NCI-H82 treated with DMSO at 0.1 percent for 48 hours (cell line): ENCODE measurements at regions not wholly inside any gene's neighbourhood (a gene's known extent, or its start where the extent isn't known, plus 50 kb on each side); places are given as distances from the start of the nearest gene placed in this dataset.
"Not testable (repeated sequence)": the region's sequence is repeated elsewhere in the genome, so short reads cannot be mapped to it uniquely, and the experiment has no call there.

Experiments
- DNase-seq: peaks from one replicate; lab custom pipeline; 2025; ENCODE audit not compliant: unreplicated experiment; lab: John Stamatoyannopoulos, UW

DNA sequence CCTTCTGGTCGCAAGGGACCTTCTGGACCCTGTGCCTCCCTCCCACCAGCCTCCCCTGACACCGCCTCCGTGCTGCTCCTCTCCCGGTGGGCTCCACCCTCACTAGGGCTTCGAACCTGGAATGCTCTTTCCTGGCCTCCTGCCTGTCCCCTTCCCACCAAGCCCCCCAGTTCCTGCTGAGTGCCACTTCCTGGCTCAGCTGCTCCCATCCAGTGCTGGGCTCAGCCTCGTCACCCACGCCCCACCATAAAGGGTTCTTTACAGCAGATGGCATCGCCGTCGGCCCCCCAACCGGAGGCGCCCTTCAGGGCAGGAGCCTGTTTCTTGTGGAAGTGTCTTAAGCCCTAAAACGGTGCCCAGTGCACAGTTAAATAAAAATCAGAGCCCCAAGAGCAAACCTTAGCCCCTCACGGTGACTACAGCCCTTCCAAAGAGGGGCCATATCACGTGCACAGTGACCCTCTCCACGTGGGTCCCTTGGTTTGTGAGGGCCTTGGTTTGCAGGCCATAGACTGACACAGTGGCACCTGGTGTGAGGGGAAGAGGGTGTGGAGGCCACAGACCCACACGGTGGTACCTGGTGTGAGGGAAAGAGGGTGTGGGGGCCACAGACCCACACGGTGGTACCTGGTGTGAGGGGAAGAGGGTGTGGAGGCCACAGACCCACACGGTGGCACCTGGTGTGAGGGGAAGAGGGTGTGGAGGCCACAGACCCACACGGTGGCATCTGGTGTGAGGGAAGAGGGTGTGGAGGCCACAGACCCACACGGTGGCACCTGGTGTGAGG is 111.4 kb downstream of the METRNL start:
- no peak for DNase-seq

DNA sequence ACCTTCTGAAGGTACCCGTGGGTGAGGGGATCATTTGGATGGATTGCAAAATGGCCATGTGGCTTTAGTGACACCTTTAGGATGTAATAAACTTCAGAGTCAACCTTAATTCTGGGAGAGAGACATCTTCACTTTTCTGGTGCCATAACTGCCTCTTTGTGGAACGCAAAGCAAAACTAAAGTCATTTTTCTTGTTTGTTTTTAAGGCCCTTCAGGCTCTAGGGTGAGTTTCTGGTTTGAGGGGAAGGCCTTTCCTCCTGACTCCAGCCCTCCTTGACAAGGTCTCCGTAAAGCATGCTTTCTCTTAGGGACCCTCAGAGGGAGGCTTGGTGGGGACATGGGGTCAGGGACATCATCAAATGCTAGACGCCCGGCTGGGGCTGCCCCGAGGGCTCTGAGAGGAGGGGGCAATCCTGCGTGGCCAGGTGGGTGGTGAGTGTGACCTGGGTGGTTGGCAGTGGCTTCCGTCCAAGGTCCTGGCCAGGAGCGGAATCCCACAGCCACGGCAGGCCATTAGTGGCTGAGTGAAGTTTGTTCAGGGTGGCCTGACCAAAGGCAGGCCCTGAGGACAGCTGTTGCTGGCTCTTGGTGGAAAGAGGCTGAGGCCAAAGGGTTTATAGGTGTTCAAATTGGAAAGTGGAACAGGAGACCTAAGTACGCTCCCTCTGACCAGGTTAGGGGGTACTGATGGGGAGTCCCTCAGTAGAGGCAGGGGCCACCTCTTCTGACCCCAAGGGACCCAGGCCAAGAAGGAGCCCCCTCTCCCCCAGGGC is 112.2 kb downstream of the METRNL start:
- DNase-seq = no peak

DNA sequence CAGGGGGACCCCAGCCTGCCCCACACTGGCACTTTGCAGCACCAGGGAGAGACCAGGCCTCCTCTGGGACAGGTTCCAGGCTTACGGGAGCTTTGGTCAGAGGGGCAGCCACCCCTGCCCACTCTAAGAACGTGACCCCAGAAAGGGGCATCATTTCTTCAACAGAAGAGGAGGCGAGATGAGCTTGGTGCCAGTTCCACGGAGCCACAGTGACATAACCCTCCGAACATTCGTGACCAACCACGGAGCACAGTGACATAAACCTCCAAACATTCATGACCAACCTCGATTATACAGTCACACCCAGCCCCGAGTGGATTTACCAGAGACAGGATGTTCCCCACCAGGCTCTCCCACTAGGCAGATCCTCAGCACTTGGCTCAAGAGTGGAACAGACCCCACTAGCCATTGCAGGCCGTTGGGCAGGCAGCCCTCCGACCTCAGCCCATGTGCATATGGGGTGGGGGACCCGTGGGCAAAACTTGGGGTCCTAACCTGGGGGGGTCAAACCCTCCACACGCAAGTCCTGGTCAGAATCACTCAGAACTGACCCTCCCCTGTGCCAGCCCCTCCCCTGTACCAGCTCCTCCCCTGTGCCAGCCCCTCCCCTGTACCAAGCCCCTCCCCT is 112.9 kb downstream of the METRNL start:
- DNase-seq = no peak

- DNase-seq = not testable (repeated sequence)
Observed at GRCh38 chr17:83192789-83193335, 113.5 kb downstream of the METRNL start.

DNA sequence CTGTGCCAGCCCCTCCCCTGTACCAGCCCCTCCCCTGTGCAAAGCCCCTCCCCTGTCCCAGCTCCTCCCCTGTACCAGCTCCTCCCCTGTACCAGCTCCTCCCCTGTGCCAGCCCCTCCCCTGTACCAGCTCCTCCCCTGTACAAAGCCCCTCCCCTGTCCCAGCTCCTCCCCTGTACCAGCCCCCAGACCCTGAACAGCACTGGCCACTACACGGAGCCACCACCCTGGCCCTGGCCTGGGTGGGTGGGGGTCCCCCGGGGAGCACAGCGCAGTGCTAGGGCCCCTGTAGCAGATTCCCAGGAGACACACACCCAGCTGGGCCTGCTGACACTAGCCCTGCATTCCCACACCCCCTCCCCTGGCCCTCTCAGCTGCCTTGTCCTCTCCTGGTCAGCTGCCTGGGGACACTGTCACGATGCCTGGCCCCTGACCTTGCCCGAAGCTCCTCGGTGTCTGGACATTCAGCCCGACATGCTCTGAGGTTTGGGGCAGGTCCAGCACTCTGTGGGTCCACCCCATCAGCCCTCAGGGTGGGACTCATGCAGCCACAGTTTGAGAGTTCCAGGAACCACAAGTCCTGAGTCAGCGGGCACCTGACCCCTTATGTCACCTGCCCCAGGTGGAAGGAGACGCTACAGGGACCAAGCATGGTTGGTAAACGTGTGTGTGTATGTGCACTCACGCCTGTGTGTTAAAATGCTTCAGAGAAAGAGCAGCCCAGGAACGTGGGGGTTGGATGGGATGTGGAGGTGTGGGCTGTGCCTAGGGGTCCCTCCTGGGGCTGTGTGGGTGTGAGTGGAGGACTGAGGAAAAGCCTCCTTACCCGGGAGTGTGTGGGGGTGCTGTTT is 114.2 kb downstream of the METRNL start:
- DNase-seq = no peak

DNA sequence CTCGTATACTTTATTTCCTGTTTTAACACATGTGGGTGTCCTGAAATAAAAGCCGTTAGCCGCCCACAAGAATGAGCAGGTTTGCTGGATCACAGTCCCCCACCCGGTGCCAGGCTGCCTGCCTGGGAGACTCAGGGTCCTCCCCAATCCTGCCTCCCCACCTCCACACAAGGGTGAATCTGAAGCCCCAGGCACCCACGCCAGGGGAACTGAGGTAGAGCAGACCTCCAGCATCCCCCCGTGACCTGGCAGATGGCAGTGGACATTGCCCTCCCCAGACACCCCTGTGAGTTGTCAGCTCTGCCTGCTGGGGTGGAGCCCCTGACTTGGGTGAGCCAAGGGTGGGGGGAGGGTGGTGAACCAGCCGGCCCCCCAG is 114.8 kb downstream of the METRNL start:
- no peak for DNase-seq

- no peak for DNase-seq
Observed at GRCh38 chr17:83194761-83195329, 115.4 kb downstream of the METRNL start.

DNA sequence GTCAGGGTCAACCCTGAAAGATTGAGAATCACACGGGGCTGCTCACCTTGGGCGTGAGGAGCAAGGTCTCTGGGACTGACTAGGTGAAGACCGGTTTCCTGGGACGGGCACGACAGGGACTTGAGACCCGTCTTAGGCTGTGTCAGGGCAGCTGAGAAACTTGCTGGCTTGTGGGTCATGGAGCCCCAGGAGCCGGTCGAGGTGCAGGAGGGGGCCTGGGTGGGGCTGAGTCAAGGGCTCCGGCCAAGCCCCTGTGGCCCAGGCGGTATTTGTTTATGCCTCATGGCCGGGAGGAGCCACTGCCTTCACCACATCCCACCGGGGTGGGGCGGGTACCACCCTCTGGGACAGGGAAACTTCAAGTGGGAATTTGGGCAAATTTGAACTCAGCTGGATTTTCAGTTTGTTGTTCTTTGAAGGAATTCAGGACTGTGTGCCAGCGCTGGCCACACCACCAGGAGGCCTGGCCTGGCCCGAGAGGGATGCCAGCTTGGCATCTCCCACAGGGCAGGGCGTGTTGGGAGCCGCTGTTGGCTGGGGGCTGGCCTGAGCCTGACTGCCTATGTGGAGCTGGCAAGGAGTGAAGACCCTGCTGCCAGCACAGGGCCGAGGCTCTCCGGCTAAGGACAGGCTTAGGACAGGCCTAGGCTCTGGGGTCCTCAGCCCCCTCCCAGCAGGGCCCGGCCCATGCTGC is 116.1 kb downstream of the METRNL start:
- DNase-seq = no peak

DNA sequence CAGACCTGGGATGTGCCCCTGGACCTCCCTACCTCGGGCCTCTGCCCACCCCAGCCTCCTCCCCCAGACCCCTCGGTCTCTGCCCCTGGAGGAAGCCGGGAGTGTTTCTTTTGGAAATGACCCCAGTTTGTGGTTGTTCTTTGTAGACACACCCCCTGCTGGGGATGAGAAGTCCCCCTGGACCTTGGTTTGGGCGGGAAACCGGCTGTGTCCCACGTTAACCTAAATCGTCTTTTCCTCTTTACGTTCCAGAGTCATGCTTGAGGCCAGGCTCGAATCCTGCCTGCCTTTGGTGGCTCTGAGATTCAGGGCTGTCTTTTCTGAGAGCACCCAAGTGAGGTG is 116.6 kb downstream of the METRNL start:
- DNase-seq = no peak

- DNase-seq = no peak
Observed at GRCh38 chr17:83196366-83196765, 117.0 kb downstream of the METRNL start.

DNA sequence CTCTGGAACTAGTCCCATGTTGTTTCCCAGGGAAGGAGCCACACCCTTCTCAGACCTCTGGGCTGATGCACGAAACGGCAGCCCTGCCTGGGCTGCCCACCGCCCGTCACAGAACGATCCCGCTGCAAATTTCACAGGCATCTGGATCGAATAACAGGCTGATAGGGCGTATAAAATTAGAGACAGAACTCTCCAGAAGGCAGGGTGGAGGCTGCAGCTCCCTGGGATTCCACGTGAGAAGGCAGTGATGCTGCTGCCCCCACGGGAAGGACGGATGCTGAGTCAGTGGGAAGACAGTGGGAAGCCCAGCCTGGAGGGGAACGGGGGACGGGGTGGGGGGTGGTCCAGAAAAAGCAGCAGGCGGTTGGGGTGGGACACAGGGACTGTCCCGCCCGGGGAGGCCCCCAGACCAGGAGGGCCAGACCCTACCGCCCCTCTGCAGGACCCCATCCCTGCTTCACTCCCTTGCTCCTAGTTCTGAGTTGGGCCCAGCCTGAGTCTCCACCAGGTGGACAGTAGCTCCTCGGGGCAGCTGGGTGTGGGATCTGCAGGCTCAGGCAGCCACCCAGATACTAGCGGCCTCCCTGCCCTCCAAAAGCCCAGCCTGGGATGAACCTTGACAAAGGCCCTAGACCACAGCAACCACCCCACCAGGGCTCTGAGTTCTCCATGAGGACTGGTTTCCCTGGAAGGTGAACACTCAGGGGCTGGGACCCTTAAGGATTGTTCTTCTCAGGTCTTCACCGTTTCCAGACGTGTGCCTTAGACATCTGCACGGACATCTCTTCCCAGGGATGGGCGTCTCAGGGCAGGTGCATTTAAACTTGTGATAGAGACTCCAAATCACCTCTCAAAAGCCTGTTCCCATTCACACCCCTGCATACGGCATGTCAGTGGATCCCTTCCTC is 117.8 kb downstream of the METRNL start:
- no peak for DNase-seq

- DNase-seq = no peak
Observed at GRCh38 chr17:83198366-83199341, 119.2 kb downstream of the METRNL start.

- no peak for DNase-seq
Observed at GRCh38 chr17:83199500-83200201, 120.2 kb downstream of the METRNL start.

DNA sequence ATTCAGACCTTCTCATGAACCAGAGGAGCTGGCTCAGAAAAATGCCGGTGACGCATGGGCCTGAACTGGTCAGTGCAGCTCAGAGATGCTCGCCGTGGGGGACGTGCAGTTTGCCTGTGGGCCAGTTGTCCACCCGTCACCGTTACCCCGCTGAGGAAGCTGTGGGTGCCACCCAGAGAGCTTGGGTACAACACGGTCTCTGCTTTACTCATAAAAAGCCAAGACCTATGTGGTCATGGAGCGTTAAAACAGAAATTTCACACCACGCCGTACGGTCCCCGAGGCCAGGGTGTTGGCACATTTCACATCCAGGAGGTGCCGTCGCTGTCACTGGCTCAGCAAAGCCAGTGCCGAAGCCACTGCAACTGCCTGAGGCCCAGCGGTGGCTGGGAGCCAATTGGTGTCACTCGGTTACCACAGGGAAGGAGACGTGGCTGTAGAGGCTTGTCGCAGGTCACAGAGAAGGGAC is 120.9 kb downstream of the METRNL start:
- DNase-seq = no peak

DNA sequence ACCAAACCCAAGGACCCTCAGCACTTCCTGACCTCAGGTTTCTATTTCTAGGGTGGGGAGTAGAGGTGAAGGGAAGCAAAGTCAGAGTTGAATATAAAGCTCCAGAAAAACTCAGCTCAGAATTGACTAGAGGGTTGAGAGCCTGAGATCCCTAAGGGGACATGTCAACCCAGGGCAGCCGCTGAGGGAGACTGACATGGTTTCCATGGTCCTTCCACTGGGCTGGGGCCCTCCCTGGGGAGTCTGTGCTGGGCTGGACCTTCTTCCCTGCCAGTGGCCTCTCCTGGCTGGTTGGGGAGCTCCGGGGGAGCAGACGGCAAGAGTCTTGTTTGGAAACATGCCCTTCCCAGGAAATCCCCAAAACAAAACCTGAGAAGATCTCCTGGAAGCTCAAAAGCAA is 121.3 kb downstream of the METRNL start:
- DNase-seq = no peak

GRCh38 chr17:83201206-83202001 is 122.0 kb downstream of the METRNL start:
- no peak for DNase-seq
